PFSK-1 (cell line): ENCODE measurements at regions not wholly inside any gene's neighbourhood (a gene's known extent, or its start where the extent isn't known, plus 50 kb on each side); places are given as distances from the start of the nearest gene placed in this dataset.

Source experiments
- FOXP2 ChIP-seq: optimal IDR thresholded peaks from 2 replicates; pipeline ENCODE3; 2011; ENCODE audit warnings: borderline replicate concordance, control low read depth, inconsistent platforms; ENCODE audit not compliant: insufficient read depth; ENCODE audit errors: extremely low read length, extremely low read depth
- POLR2AphosphoS5 ChIP-seq: IDR thresholded peaks from 2 replicates; pipeline ENCODE4 v1.6.1; 2012; ENCODE audit warnings: low read depth, mild to moderate bottlenecking, control low read depth, low read length, moderate library complexity
- REST ChIP-seq, 2 experiments: IDR thresholded peaks; 2 replicates each; pipeline versions ENCODE4 v1.6.1 to v1.8.0; 2011 to 2012; ENCODE audit warnings: low read depth in 2 of 2, low read length in 2 of 2, control low read depth in 1 of 2, inconsistent platforms in 1 of 2, mild to moderate bottlenecking in 1 of 2, moderate library complexity in 1 of 2; ENCODE audit not compliant: insufficient read depth in 1 of 2
- SIN3A ChIP-seq: IDR thresholded peaks from 2 replicates; pipeline ENCODE4 v1.6.1; 2012; ENCODE audit warnings: mild to moderate bottlenecking, low read length, moderate library complexity, borderline replicate concordance; ENCODE audit not compliant: insufficient read depth
- TAF1 ChIP-seq: IDR thresholded peaks from 2 replicates; pipeline ENCODE4 v1.6.1; 2012; ENCODE audit warnings: low read length, control low read depth, borderline replicate concordance; ENCODE audit not compliant: insufficient read depth

- TF ChIP-seq SIN3A (no peak), POLR2AphosphoS5 (no peak), FOXP2 (no peak), REST (IDR thresholded peaks at IDR 0.05; ENCODE audit: insufficient read depth in 1 of 2, low read depth in 2 of 2, low read length in 2 of 2) (no peak), TAF1 (no peak)
Measured at GRCh38 chr13:103325672-103326071, 259.5 kb upstream of the SLC10A2 start.

GRCh38 chr13:103324641-103325040 lies 258.4 kb upstream of the SLC10A2 start:
- no peak for TF ChIP-seq POLR2AphosphoS5
- no peak for TF ChIP-seq FOXP2
- TF ChIP-seq TAF1, result no peak
- no peak for TF ChIP-seq SIN3A
- no peak for TF ChIP-seq REST (IDR thresholded peaks at IDR 0.05; ENCODE audit: insufficient read depth in 1 of 2, low read depth in 2 of 2, low read length in 2 of 2)

GRCh38 chr13:103315711-103316110 lies 249.5 kb upstream of the SLC10A2 start:
- TF ChIP-seq POLR2AphosphoS5 (no peak), REST (IDR thresholded peaks at IDR 0.05; ENCODE audit: insufficient read depth in 1 of 2, low read depth in 2 of 2, low read length in 2 of 2) (no peak), FOXP2 (no peak), TAF1 (no peak), SIN3A (no peak)

- TF ChIP-seq TAF1 (no peak), POLR2AphosphoS5 (no peak), REST (IDR thresholded peaks at IDR 0.05; ENCODE audit: insufficient read depth in 1 of 2, low read depth in 2 of 2, low read length in 2 of 2) (no peak), FOXP2 (no peak), SIN3A (no peak)
Measured at GRCh38 chr13:103312467-103312866, 246.2 kb upstream of the SLC10A2 start.

GRCh38 chr13:103308667-103309066 lies 242.4 kb upstream of the SLC10A2 start:
- TF ChIP-seq SIN3A, result no peak
- no peak for TF ChIP-seq POLR2AphosphoS5
- TF ChIP-seq TAF1, result no peak
- TF ChIP-seq FOXP2, result no peak
- no peak for TF ChIP-seq REST (IDR thresholded peaks at IDR 0.05; ENCODE audit: insufficient read depth in 1 of 2, low read depth in 2 of 2, low read length in 2 of 2)
